B cell (primary cell): ENCODE measurements at regions not wholly inside any gene's neighbourhood (a gene's known extent, or its start where the extent isn't known, plus 50 kb on each side); places are given as distances from the start of the nearest gene placed in this dataset.

Source experiments
- ATAC-seq: fragments of 200-7000 bp; cut with Tn5 transposase; one replicate; pipeline ENCODE4 v1.10.0; 2021; ENCODE audit warnings: low read depth, mild to moderate bottlenecking, moderate number of reproducible peaks, moderate library complexity
- CTCF ChIA-PET: fragments of 350-600 bp; sonication (Branson Sonifier 250); formaldehyde crosslinking; loops from one replicate; lab custom pipeline; 2021; ENCODE audit warnings: antibody characterized with exemption, inconsistent platforms; lab: Charles Lee
- POLR2A ChIA-PET: fragments of 350-600 bp; sonication (Branson Sonifier 250); formaldehyde crosslinking; loops from one replicate; lab custom pipeline; 2021; ENCODE audit warnings: antibody characterized with exemption; lab: Charles Lee
- DNase-seq: peaks from one replicate; pipeline ENCODE4 v3.0.0; 2013
- H2AFZ ChIP-seq: 2 replicates; pipeline ENCODE4 v1.6.1; 2012; ENCODE audit warnings: mild to moderate bottlenecking, low read depth, low read length; ENCODE audit not compliant: insufficient read depth, poor library complexity, severe bottlenecking
- H3K27ac ChIP-seq, 2 donors: 1 replicate in 1 of 2; 2 replicates in 1 of 2; pipeline ENCODE4 v1.5.1; 2012 to 2013; ENCODE audit warnings: low read length in 2 of 2, mild to moderate bottlenecking in 2 of 2, moderate library complexity in 1 of 2
- H3K27me3 ChIP-seq, 4 experiments: fragments of 200-600 bp in 1 of 4; sonication (generic) in 1 of 4; replicated peaks in 1 of 4; 1 replicate in 2 of 4; 2 replicates in 2 of 4; pipeline versions ENCODE4 v1.6.1 to v1.7.0; 2013 to 2016; ENCODE audit warnings: low read length in 3 of 4, mild to moderate bottlenecking in 2 of 4, mixed read lengths in 1 of 4, moderate library complexity in 1 of 4; ENCODE audit not compliant: insufficient read depth in 4 of 4, control insufficient read depth in 3 of 4; ENCODE audit errors: control extremely low read depth in 1 of 4
- H3K36me3 ChIP-seq, 2 experiments: replicated peaks in 1 of 2; 1 replicate in 1 of 2; 2 replicates in 1 of 2; pipeline versions ENCODE4 v1.6.1 to v1.7.1; 2013; ENCODE audit warnings: low read length in 1 of 2; ENCODE audit not compliant: insufficient read depth in 2 of 2, control insufficient read depth in 1 of 2; ENCODE audit errors: control extremely low read depth in 1 of 2, extremely low read depth in 1 of 2
- H3K4me1 ChIP-seq, 2 donors: fragments of 200-600 bp in 1 of 2; sonication (generic) in 1 of 2; 1 replicate in 1 of 2; 2 replicates in 1 of 2; pipeline versions ENCODE4 v1.5.1 to v1.6.1; 2013 to 2017; ENCODE audit warnings: low read length in 2 of 2; ENCODE audit not compliant: control insufficient read depth in 2 of 2, insufficient read depth in 2 of 2
- H3K4me2 ChIP-seq: replicated peaks from 2 replicates; pipeline ENCODE3; 2012; ENCODE audit warnings: mild to moderate bottlenecking, low read depth, low read length; ENCODE audit not compliant: poor library complexity, severe bottlenecking
- H3K4me3 ChIP-seq, 5 experiments: fragments of 200-600 bp in 1 of 5; sonication (generic) in 1 of 5; 1 replicate in 3 of 5; 2 replicates in 2 of 5; pipeline versions ENCODE4 v1.5.1 to v1.7.0; 2011 to 2016; ENCODE audit warnings: low read length in 4 of 5, mild to moderate bottlenecking in 4 of 5, low read depth in 2 of 5, control low read depth in 1 of 5, moderate library complexity in 1 of 5; ENCODE audit not compliant: insufficient read depth in 1 of 5; ENCODE audit errors: control extremely low read depth in 1 of 5, extremely low read depth in 1 of 5
- H3K79me2 ChIP-seq: fragments of 200-600 bp; sonication (generic); one replicate; pipeline ENCODE4 v1.6.0; 2016; ENCODE audit warnings: low read length; ENCODE audit not compliant: control insufficient read depth, insufficient read depth
- H3K9ac ChIP-seq: fragments of 200-600 bp; sonication (generic); 2 replicates; pipeline ENCODE4 v1.6.1; 2017; ENCODE audit warnings: mild to moderate bottlenecking, low read length, moderate library complexity
- H3K9me3 ChIP-seq, 3 donors: one replicate each; pipeline versions ENCODE4 v1.6.1 to v1.7.1; 2013; ENCODE audit warnings: low read length in 2 of 3; ENCODE audit not compliant: control insufficient read depth in 2 of 3, insufficient read depth in 1 of 3; ENCODE audit errors: control extremely low read depth in 1 of 3
- H4K20me1 ChIP-seq: 2 replicates; pipeline ENCODE4 v1.6.0; 2012; ENCODE audit warnings: mild to moderate bottlenecking, low read length; ENCODE audit not compliant: insufficient read depth, control insufficient read depth, poor library complexity, severe bottlenecking
- H3K27ac Mint-ChIP-seq: one replicate; pipeline ENCODE4 v1.8.0; 2021; ENCODE audit warnings: mixed read lengths
- H3K27me3 Mint-ChIP-seq: one replicate; pipeline ENCODE4 v1.8.0; 2021; ENCODE audit warnings: mixed read lengths
- H3K4me1 Mint-ChIP-seq: one replicate; pipeline ENCODE4 v1.8.0; 2021; ENCODE audit warnings: mixed read lengths
- H3K4me3 Mint-ChIP-seq: one replicate; pipeline ENCODE4 v1.8.0; 2021; ENCODE audit warnings: mixed read lengths
- H3K9me3 Mint-ChIP-seq: one replicate; pipeline ENCODE4 v1.8.0; 2022; ENCODE audit warnings: mixed read lengths; ENCODE audit not compliant: insufficient read depth
- CTCF ChIP-seq: fragments of 200-600 bp; IDR thresholded peaks from one replicate; pipeline ENCODE4 v1.8.0; 2022; ENCODE audit warnings: antibody characterized with exemption, mild to moderate bottlenecking
- EZH2 ChIP-seq: IDR thresholded peaks from 2 replicates; pipeline ENCODE4 v1.6.1; 2012; ENCODE audit warnings: borderline replicate concordance, low read depth, mild to moderate bottlenecking, moderate library complexity, low read length; ENCODE audit not compliant: insufficient read depth, poor library complexity, severe bottlenecking
- WGBS: methylation state at CpG from one replicate; pipeline ENCODE4 v1.1.5; 2013; ENCODE audit warnings: missing lambda C conversion rate; ENCODE audit not compliant: insufficient coverage; 5-methylcytosine and 5-hydroxymethylcytosine counted together
- intact Hi-C: fragments of 100-400 bp; cut with micrococcal nuclease; formaldehyde crosslinking; loops from one replicate; pipeline ENCODE4 v1.10.0; 2022

- Histone ChIP-seq H3K36me3 (no peaks in the 10 kb centered on the region), H4K20me1 (no peaks in the 10 kb centered on the region), H3K9ac (peak overlapping the region; percentile 59), H3K27ac (no peak overlapping the region), H3K79me2 (no peaks in the 10 kb centered on the region), H3K27me3 (no peaks in the 10 kb centered on the region), H2AFZ (peak overlapping the region; percentile 73), H3K4me1 (peaks cover 11 to 18% of the 10 kb centered on the region in 2 donors), H3K4me3 (peak overlapping the region in 1 of 5 experiments; percentile 52), H3K4me2 (peak overlapping the region; percentile 53), H3K9me3 (no peaks in the 10 kb centered on the region)
- H3K27me3 Mint-ChIP-seq: peaks cover 4% of the 10 kb centered on the region
- no peak overlapping the region for H3K4me3 Mint-ChIP-seq
- no peak for ATAC-seq
- CTCF ChIA-PET: interaction anchor here (1.7 to 2.1 kb wide), 2 partner anchors 39 to 93 kb away, joined by 5 read pairs; no protein-coding TSS in a partner anchor
- intact Hi-C loops: no loop called here
- no CpG with 5 or more reads among the region's 1 CpG for WGBS
- H3K9me3 Mint-ChIP-seq: no peaks in the 10 kb centered on the region
- no peak overlapping the region for H3K27ac Mint-ChIP-seq
- POLR2A ChIA-PET: no interaction called here
- no peak for DNase-seq
- TF ChIP-seq CTCF (no peak), EZH2 (no peak)
- H3K4me1 Mint-ChIP-seq: no peaks in the 10 kb centered on the region
Measured at GRCh38 chr18:22838221-22838620, 94.9 kb upstream of the RBBP8 start.

- Histone ChIP-seq H3K79me2 (no peaks in the 10 kb centered on the region), H3K4me1 (peaks cover 11 to 18% of the 10 kb centered on the region in 2 donors), H3K36me3 (no peaks in the 10 kb centered on the region), H3K9ac (peak overlapping the region; percentile 59), H3K9me3 (no peaks in the 10 kb centered on the region), H3K27me3 (no peaks in the 10 kb centered on the region), H3K4me3 (peak overlapping the region in 3 of 5 experiments; percentile 25 to 52 (median 43)), H4K20me1 (no peaks in the 10 kb centered on the region), H2AFZ (peak overlapping the region; percentile 73), H3K27ac (peak overlapping the region; percentile 59 to 61), H3K4me2 (peak overlapping the region; percentile 53)
- Mint-ChIP-seq H3K4me1 (no peaks in the 10 kb centered on the region), H3K27ac (no peak overlapping the region), H3K9me3 (no peaks in the 10 kb centered on the region), H3K4me3 (no peak overlapping the region), H3K27me3 (no peaks in the 10 kb centered on the region)
- CTCF ChIA-PET: interaction anchor here (0.6 to 2.1 kb wide), 5 partner anchors 9 to 293 kb away, joined by 3 to 5 read pairs (median 4); no protein-coding TSS in a partner anchor
- WGBS: 35% methylated on average over 4 of the region's 7 CpGs
- POLR2A ChIA-PET: no interaction called here
- TF ChIP-seq EZH2: no peak
- ATAC-seq: peak; percentile 24
- intact Hi-C loops: no loop called here
- DNase-seq: peak; percentile 28
Measured at GRCh38 chr18:22838639-22839277, 94.4 kb upstream of the RBBP8 start.
